ENCODE measurements at regions not wholly inside any gene's neighbourhood (a gene's known extent, or its start where the extent isn't known, plus 50 kb on each side); places are given as distances from the start of the nearest gene placed in this dataset.

GRCh38 chr16:73725156-73725555 is 571.5 kb upstream of the PSMD7 start:
- 41 to 54% methylated on average over 3 of the region's 3 CpGs for WGBS, 2 donors
- H3K4me3 ChIP-seq, result no peak overlapping the region

GRCh38 chr16:73724503-73724902 is 572.1 kb upstream of the PSMD7 start:
- Histone ChIP-seq H3K9me3 (no peaks in the 10 kb centered on the region), H3K4me3 (no peak overlapping the region), H3K27ac (no peak overlapping the region), H3K27me3 (no peaks in the 10 kb centered on the region), H3K4me1 (no peaks in the 10 kb centered on the region), H3K36me3 (no peaks in the 10 kb centered on the region)
- no peak for DNase-seq (ENCODE audit: low spot score in 2 of 2)
- TF ChIP-seq EP300 (IDR thresholded peaks at IDR 0.05) (no peak), POLR2A (IDR thresholded peaks at IDR 0.05) (no peak), CTCF (IDR thresholded peaks at IDR 0.05) (no peak)
- WGBS, 2 donors, result 20 to 21% methylated on average over 2 of the region's 2 CpGs

More at GRCh38 chr16:73725156-73725555, 571.5 kb upstream of the PSMD7 start:
- no peak for TF ChIP-seq EP300 (IDR thresholded peaks at IDR 0.05)
- TF ChIP-seq POLR2A (IDR thresholded peaks at IDR 0.05), result no peak
- no peak for TF ChIP-seq CTCF (IDR thresholded peaks at IDR 0.05)
- Histone ChIP-seq H3K4me1 (no peaks in the 10 kb centered on the region), H3K36me3 (no peaks in the 10 kb centered on the region), H3K27ac (no peak overlapping the region), H3K9me3 (no peaks in the 10 kb centered on the region), H3K27me3 (no peaks in the 10 kb centered on the region)
- no peak for DNase-seq (ENCODE audit: low spot score in 2 of 2)

- H3K9me3 ChIP-seq, result no peaks in the 10 kb centered on the region
- peaks cover 0 to 8% (median 0%) of the 10 kb centered on the region in 4 donors for H3K4me1 ChIP-seq
- no peaks in the 10 kb centered on the region for H3K27me3 ChIP-seq
- WGBS, 2 donors, result 70 to 74% methylated on average over 11 of the region's 11 CpGs
- H3K27ac ChIP-seq, result no peak overlapping the region
- no peak for TF ChIP-seq EP300 (IDR thresholded peaks at IDR 0.05)
- TF ChIP-seq CTCF (IDR thresholded peaks at IDR 0.05), result no peak
- no peak for TF ChIP-seq POLR2A (IDR thresholded peaks at IDR 0.05)
- no peak for DNase-seq (ENCODE audit: low spot score in 2 of 2)
- no peaks in the 10 kb centered on the region for H3K36me3 ChIP-seq
- H3K4me3 ChIP-seq, result no peak overlapping the region
Observed at GRCh38 chr16:73717266-73717974, 579.2 kb upstream of the PSMD7 start.

GRCh38 chr16:73714976-73715375 is 581.6 kb upstream of the PSMD7 start:
- H3K27me3 ChIP-seq, result no peaks in the 10 kb centered on the region
- no peak overlapping the region for H3K27ac ChIP-seq
- no peaks in the 10 kb centered on the region for H3K36me3 ChIP-seq
- 82 to 90% methylated on average over 8 of the region's 8 CpGs for WGBS, 2 donors
- TF ChIP-seq POLR2A (IDR thresholded peaks at IDR 0.05) (no peak), EP300 (IDR thresholded peaks at IDR 0.05) (no peak), CTCF (IDR thresholded peaks at IDR 0.05) (no peak)
- H3K9me3 ChIP-seq, result no peaks in the 10 kb centered on the region
- H3K4me1 ChIP-seq, result peaks cover 0 to 25% (median 2%) of the 10 kb centered on the region in 4 donors
- DNase-seq (ENCODE audit: low spot score in 2 of 2), result no peak
- H3K4me3 ChIP-seq, result no peak overlapping the region

GRCh38 chr16:73713778-73714495 is 582.7 kb upstream of the PSMD7 start:
- H3K27me3 ChIP-seq, result no peaks in the 10 kb centered on the region
- no peaks in the 10 kb centered on the region for H3K36me3 ChIP-seq
- DNase-seq (ENCODE audit: low spot score in 2 of 2), result peak in 1 of 2 donors; percentile 19
- H3K27ac ChIP-seq, result peak overlapping the region in 1 of 4 donors; percentile 21
- TF ChIP-seq POLR2A (IDR thresholded peaks at IDR 0.05), result no peak
- peak in 4 of 5 experiments; percentile 26 to 43 (median 30) for TF ChIP-seq CTCF (IDR thresholded peaks at IDR 0.05)
- H3K4me1 ChIP-seq, result peaks cover 0 to 25% (median 2%) of the 10 kb centered on the region in 4 donors
- H3K4me3 ChIP-seq, result peak overlapping the region in 1 of 4 donors; percentile 7
- no peaks in the 10 kb centered on the region for H3K9me3 ChIP-seq
- 51 to 67% methylated on average over 12 of the region's 12 CpGs for WGBS, 2 donors

All from tibial nerve (tissue), 4 donors.